Breast epithelium (tissue), 4 donors: ENCODE measurements at regions not wholly inside any gene's neighbourhood (a gene's known extent, or its start where the extent isn't known, plus 50 kb on each side); places are given as distances from the start of the nearest gene placed in this dataset.

Experiments
- DNase-seq, 2 donors: peaks; one replicate each; pipeline ENCODE4 v3.0.0-alpha.2; 2019; ENCODE audit warnings: low spot score in 2 of 2
- H3K27ac ChIP-seq, 2 donors: fragments of 200-600 bp; sonication (generic) in 1 of 2; one replicate each; pipeline ENCODE4 v1.5.1; 2016 to 2019; ENCODE audit warnings: mild to moderate bottlenecking in 1 of 2
- H3K27me3 ChIP-seq, 2 donors: fragments of 200-600 bp; sonication (generic) in 1 of 2; one replicate each; pipeline versions ENCODE4 v1.5.1 to v1.6.0; 2017 to 2019; ENCODE audit warnings: control low read depth in 1 of 2, mild to moderate bottlenecking in 1 of 2
- H3K36me3 ChIP-seq: fragments of 200-600 bp; one replicate; pipeline ENCODE4 v1.5.1; 2019
- H3K4me1 ChIP-seq, 2 donors: fragments of 200-600 bp; sonication (generic); one replicate each; pipeline ENCODE4 v1.5.1; 2016 to 2019; ENCODE audit warnings: control low read depth in 1 of 2
- H3K4me3 ChIP-seq, 3 donors: fragments of 200-600 bp; sonication (generic); 1 replicate in 2 of 3; 2 replicates in 1 of 3; pipeline ENCODE4 v1.5.1; 2016 to 2019; ENCODE audit warnings: mild to moderate bottlenecking in 3 of 3, moderate library complexity in 2 of 3
- H3K9me3 ChIP-seq, 2 donors: fragments of 200-600 bp; sonication (generic) in 1 of 2; one replicate each; pipeline ENCODE4 v1.5.1; 2016 to 2019; ENCODE audit warnings: control low read depth in 1 of 2
- CTCF ChIP-seq, 3 donors: fragments of 450-650 bp; IDR thresholded peaks; one replicate each; pipeline ENCODE4 v1.5.1; 2016 to 2017; ENCODE audit warnings: antibody characterized with exemption in 3 of 3, mild to moderate bottlenecking in 3 of 3, moderate library complexity in 3 of 3
- POLR2A ChIP-seq: fragments of 450-650 bp; IDR thresholded peaks from one replicate; pipeline ENCODE4 v1.6.1; 2016; ENCODE audit warnings: antibody characterized with exemption, mild to moderate bottlenecking, moderate library complexity
- POLR2AphosphoS5 ChIP-seq, 3 donors: sonication (generic); formaldehyde crosslinking; IDR thresholded peaks; one replicate each; pipeline ENCODE4 v1.6.1; 2017; ENCODE audit warnings: antibody characterized with exemption in 3 of 3
- intact Hi-C: fragments of 100-400 bp; cut with DNase I; formaldehyde crosslinking; loops from one replicate; pipeline ENCODE4 v1.15.1; 2023; ENCODE audit warnings: low total_unique reads

- Histone ChIP-seq H3K4me3 (no peak overlapping the region), H3K9me3 (no peaks in the 10 kb centered on the region), H3K36me3 (no peaks in the 10 kb centered on the region), H3K27ac (no peak overlapping the region), H3K27me3 (no peaks in the 10 kb centered on the region), H3K4me1 (no peaks in the 10 kb centered on the region)
- intact Hi-C loops = no loop called here
- DNase-seq = no peak
- TF ChIP-seq POLR2AphosphoS5 (IDR thresholded peaks at IDR 0.05) (no peak), CTCF (IDR thresholded peaks at IDR 0.05) (no peak)
Measured at GRCh38 chr16:62966626-62967025, 930.4 kb upstream of the CDH8 start.

GRCh38 chr16:62965831-62966230, 929.6 kb upstream of the CDH8 start:
- H3K36me3 ChIP-seq = no peaks in the 10 kb centered on the region
- no peaks in the 10 kb centered on the region for H3K4me1 ChIP-seq
- intact Hi-C loops = no loop called here
- H3K4me3 ChIP-seq = no peak overlapping the region
- no peak for DNase-seq
- no peak overlapping the region for H3K27ac ChIP-seq
- no peaks in the 10 kb centered on the region for H3K27me3 ChIP-seq
- H3K9me3 ChIP-seq = no peaks in the 10 kb centered on the region
- TF ChIP-seq CTCF (IDR thresholded peaks at IDR 0.05) (no peak), POLR2A (no peak), POLR2AphosphoS5 (IDR thresholded peaks at IDR 0.05) (no peak)

GRCh38 chr16:62963846-62964245, 927.6 kb upstream of the CDH8 start:
- no peak for DNase-seq
- Histone ChIP-seq H3K9me3 (no peaks in the 10 kb centered on the region), H3K36me3 (no peaks in the 10 kb centered on the region), H3K27me3 (no peaks in the 10 kb centered on the region), H3K4me3 (no peak overlapping the region), H3K27ac (no peak overlapping the region), H3K4me1 (no peaks in the 10 kb centered on the region)
- no peak for TF ChIP-seq CTCF (IDR thresholded peaks at IDR 0.05)
- TF ChIP-seq POLR2AphosphoS5 (IDR thresholded peaks at IDR 0.05) = no peak
- no peak for TF ChIP-seq POLR2A
- intact Hi-C loops = no loop called here

- Histone ChIP-seq H3K27ac (no peak overlapping the region), H3K4me3 (no peak overlapping the region)
Measured at GRCh38 chr16:62955033-62955349, 918.8 kb upstream of the CDH8 start.

More at GRCh38 chr16:62955033-62955349, 918.8 kb upstream of the CDH8 start:
- DNase-seq = no peak
- TF ChIP-seq CTCF (IDR thresholded peaks at IDR 0.05) = no peak
- TF ChIP-seq POLR2A = no peak
- no peak for TF ChIP-seq POLR2AphosphoS5 (IDR thresholded peaks at IDR 0.05)
- intact Hi-C loops = no loop called here
- Histone ChIP-seq H3K4me1 (no peaks in the 10 kb centered on the region), H3K27me3 (no peaks in the 10 kb centered on the region), H3K9me3 (peaks cover 0 to 14% of the 10 kb centered on the region in 2 donors), H3K36me3 (no peaks in the 10 kb centered on the region)
